Panc1 (cell line): ENCODE measurements at regions not wholly inside any gene's neighbourhood (a gene's known extent, or its start where the extent isn't known, plus 50 kb on each side); places are given as distances from the start of the nearest gene placed in this dataset.

Source experiments
- ATAC-seq: fragments of 200-7000 bp; cut with Tn5 transposase; 2 replicates; pipeline ENCODE4 v1.9.1; 2020; ENCODE audit warnings: mild to moderate bottlenecking, moderate library complexity
- BruUV-seq: library from RNA; stranded (reverse); fragments of 400-500 nt; replicated peaks from 2 replicates; lab custom pipeline; 2021; lab: Mats Ljungman, UMichigan
- CTCF ChIA-PET: fragments of 300-600 bp; sonication (Branson Sonifier 250); formaldehyde crosslinking; loops from one replicate; lab custom pipeline; 2022; ENCODE audit warnings: antibody characterized with exemption; lab: Charles Lee
- POLR2A ChIA-PET: fragments of 300-600 bp; sonication (Branson Sonifier 250); formaldehyde crosslinking; loops from one replicate; lab custom pipeline; 2022; ENCODE audit warnings: antibody characterized with exemption; lab: Charles Lee
- DNase-seq: peaks from one replicate; pipeline ENCODE4 v3.0.0-alpha.2; 2010; ENCODE audit warnings: low read depth, low spot score
- H3K27ac ChIP-seq: 2 replicates; pipeline ENCODE4 v1.5.1; 2011; ENCODE audit warnings: mild to moderate bottlenecking, low read length, inconsistent platforms
- H3K27me3 ChIP-seq: fragments of 200-500 bp; sonication (Bioruptor generic); 2 replicates; pipeline ENCODE4 v1.6.0; 2014; ENCODE audit warnings: low read length, inconsistent platforms; ENCODE audit not compliant: control insufficient read depth, insufficient read depth
- H3K36me3 ChIP-seq: fragments of 200-500 bp; sonication (Bioruptor generic); 2 replicates; pipeline ENCODE4 v1.5.1; 2014; ENCODE audit warnings: inconsistent platforms, mild to moderate bottlenecking, low read length, moderate library complexity; ENCODE audit not compliant: control insufficient read depth, insufficient read depth
- H3K4me1 ChIP-seq: 2 replicates; pipeline ENCODE4 v1.5.1; 2011; ENCODE audit warnings: inconsistent platforms, mild to moderate bottlenecking, low read length, moderate library complexity; ENCODE audit not compliant: control insufficient read depth, insufficient read depth
- H3K4me3 ChIP-seq, 2 experiments: 2 replicates each; pipeline ENCODE4 v1.5.1; 2011 to 2012; ENCODE audit warnings: low read depth in 2 of 2, low read length in 2 of 2, mild to moderate bottlenecking in 2 of 2, inconsistent platforms in 1 of 2, moderate library complexity in 1 of 2
- H3K9me3 ChIP-seq: fragments of 200-500 bp; sonication (Bioruptor generic); 2 replicates; pipeline ENCODE4 v1.5.1; 2014; ENCODE audit warnings: low read depth, mild to moderate bottlenecking, inconsistent platforms, low read length, moderate library complexity; ENCODE audit not compliant: control insufficient read depth, insufficient read depth
- CTCF ChIP-seq: fragments of 450-650 bp; IDR thresholded peaks from 2 replicates; pipeline ENCODE4 v1.5.1; 2017; ENCODE audit warnings: mild to moderate bottlenecking
- POLR2AphosphoS5 ChIP-seq: IDR thresholded peaks from 2 replicates; pipeline ENCODE4 v1.6.1; 2012; ENCODE audit warnings: mild to moderate bottlenecking, low read depth, low read length, moderate library complexity
- REST ChIP-seq, 2 experiments: IDR thresholded peaks; 2 replicates each; pipeline ENCODE4 v1.6.1; 2011 to 2012; ENCODE audit warnings: low read depth in 2 of 2, control low read depth in 1 of 2, low read length in 1 of 2, mild to moderate bottlenecking in 1 of 2, moderate library complexity in 1 of 2; ENCODE audit not compliant: insufficient read depth in 1 of 2
- SIN3A ChIP-seq: IDR thresholded peaks from 2 replicates; pipeline ENCODE4 v1.6.1; 2012; ENCODE audit warnings: low read depth, mild to moderate bottlenecking, low read length, moderate library complexity, borderline replicate concordance; ENCODE audit not compliant: insufficient read depth
- TCF7L2 ChIP-seq: IDR thresholded peaks from 2 replicates; pipeline ENCODE4 v1.6.1; 2011; ENCODE audit warnings: mild to moderate bottlenecking, low read depth, low read length, inconsistent platforms
- in situ Hi-C: cut with HindIII; loops from 2 replicates; pipeline ENCODE4 v1.10.0; 2016; ENCODE audit warnings: low sequenced_read_pairs, low pct_unique_long_range_greater_than_20kb
- intact Hi-C: fragments of 100-400 bp; cut with micrococcal nuclease; formaldehyde crosslinking; loops from one replicate; pipeline ENCODE4 v1.10.0; 2022; ENCODE audit not compliant: unreplicated experiment

GRCh38 chrX:118183606-118184005 is 67.0 kb upstream of the KLHL13 start:
- Histone ChIP-seq H3K27me3 (no peaks in the 10 kb centered on the region), H3K9me3 (no peaks in the 10 kb centered on the region), H3K27ac (no peak overlapping the region), H3K4me3 (no peak overlapping the region), H3K36me3 (no peaks in the 10 kb centered on the region), H3K4me1 (no peaks in the 10 kb centered on the region)
- CTCF ChIA-PET = no interaction called here
- BruUV-seq = no TSS peak
- no peak for DNase-seq
- intact Hi-C loops = no loop called here
- in situ Hi-C loops = no loop called here
- no peak for ATAC-seq
- TF ChIP-seq REST (IDR thresholded peaks at IDR 0.05; ENCODE audit: insufficient read depth in 1 of 2, low read depth in 2 of 2, low read length in 1 of 2) (no peak), CTCF (peak; percentile 33; the same call in 1 of the 2 replicates)
- POLR2A ChIA-PET = no interaction called here

GRCh38 chrX:118187100-118187499 is 70.5 kb upstream of the KLHL13 start:
- DNase-seq (no peak), ATAC-seq (no peak)
- no peaks in the 10 kb centered on the region for H3K9me3 ChIP-seq
- in situ Hi-C loops (no loop called here), intact Hi-C loops (no loop called here)
- no peaks in the 10 kb centered on the region for H3K27me3 ChIP-seq
- H3K27ac ChIP-seq = no peak overlapping the region
- BruUV-seq = no TSS peak
- H3K4me1 ChIP-seq = no peaks in the 10 kb centered on the region
- H3K4me3 ChIP-seq = no peak overlapping the region
- H3K36me3 ChIP-seq = no peaks in the 10 kb centered on the region
- ChIA-PET CTCF (no interaction called here), POLR2A (no interaction called here)
- no peak for TF ChIP-seq REST (IDR thresholded peaks at IDR 0.05; ENCODE audit: insufficient read depth in 1 of 2, low read depth in 2 of 2, low read length in 1 of 2)
- no peak for TF ChIP-seq CTCF
- no peak for TF ChIP-seq POLR2AphosphoS5
- no peak for TF ChIP-seq SIN3A
- no peak for TF ChIP-seq TCF7L2
